ENCODE measurements at regions not wholly inside any gene's neighbourhood (a gene's known extent, or its start where the extent isn't known, plus 50 kb on each side); places are given as distances from the start of the nearest gene placed in this dataset.

DNA sequence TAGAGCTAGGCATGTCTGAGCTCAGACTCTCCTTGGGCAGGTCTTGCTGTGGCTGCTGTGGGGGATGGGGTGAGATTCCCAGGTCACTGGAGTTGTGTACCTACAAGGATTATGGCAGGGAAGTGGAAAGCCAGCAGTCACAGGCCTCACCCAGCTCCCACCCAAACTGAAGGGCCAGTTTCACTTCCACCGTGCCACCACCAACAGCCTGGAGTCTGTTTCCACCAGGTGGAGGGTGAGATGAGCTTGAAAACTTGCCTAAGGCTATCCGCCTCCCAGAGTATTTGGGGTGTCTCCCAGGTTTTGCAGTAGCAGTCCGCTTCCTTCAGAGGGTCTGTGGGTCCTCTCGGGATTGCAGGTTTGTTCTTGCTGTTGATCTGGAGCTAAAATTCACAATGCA lies 327.7 kb downstream of the PTPRC start:
- H3K4me3 ChIP-seq (ENCODE audit: low read depth, low read length), result no peak overlapping the region
- TF ChIP-seq, protein P1, sequence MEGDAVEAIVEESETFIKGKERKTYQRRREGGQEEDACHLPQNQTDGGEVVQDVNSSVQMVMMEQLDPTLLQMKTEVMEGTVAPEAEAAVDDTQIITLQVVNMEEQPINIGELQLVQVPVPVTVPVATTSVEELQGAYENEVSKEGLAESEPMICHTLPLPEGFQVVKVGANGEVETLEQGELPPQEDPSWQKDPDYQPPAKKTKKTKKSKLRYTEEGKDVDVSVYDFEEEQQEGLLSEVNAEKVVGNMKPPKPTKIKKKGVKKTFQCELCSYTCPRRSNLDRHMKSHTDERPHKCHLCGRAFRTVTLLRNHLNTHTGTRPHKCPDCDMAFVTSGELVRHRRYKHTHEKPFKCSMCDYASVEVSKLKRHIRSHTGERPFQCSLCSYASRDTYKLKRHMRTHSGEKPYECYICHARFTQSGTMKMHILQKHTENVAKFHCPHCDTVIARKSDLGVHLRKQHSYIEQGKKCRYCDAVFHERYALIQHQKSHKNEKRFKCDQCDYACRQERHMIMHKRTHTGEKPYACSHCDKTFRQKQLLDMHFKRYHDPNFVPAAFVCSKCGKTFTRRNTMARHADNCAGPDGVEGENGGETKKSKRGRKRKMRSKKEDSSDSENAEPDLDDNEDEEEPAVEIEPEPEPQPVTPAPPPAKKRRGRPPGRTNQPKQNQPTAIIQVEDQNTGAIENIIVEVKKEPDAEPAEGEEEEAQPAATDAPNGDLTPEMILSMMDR (IDR thresholded peaks at IDR 0.05; ENCODE audit: low read depth, low read length), result no peak

DNA sequence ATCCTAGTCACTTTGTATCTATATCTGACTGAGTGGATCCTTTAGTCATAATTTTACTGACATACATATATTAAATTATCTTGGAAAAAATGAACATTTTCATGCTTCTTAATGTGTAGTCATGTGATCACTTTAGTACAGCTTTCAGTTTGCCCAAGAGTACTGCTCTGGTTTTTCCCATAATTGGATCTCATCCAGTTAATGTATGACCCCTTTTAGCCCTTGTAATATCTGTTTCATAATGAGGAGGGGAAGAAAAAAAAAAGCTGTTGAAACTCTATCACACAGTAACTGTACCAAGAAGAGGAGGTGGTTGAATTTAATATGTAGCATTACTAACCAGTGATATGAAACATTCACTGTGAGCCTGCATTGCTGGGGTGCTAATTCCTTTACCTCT lies 328.7 kb downstream of the PTPRC start:
- TF ChIP-seq, protein P1 (IDR thresholded peaks at IDR 0.05; ENCODE audit: low read depth, low read length), result no peak
- H3K4me3 ChIP-seq (ENCODE audit: low read depth, low read length), result no peak overlapping the region

DNA sequence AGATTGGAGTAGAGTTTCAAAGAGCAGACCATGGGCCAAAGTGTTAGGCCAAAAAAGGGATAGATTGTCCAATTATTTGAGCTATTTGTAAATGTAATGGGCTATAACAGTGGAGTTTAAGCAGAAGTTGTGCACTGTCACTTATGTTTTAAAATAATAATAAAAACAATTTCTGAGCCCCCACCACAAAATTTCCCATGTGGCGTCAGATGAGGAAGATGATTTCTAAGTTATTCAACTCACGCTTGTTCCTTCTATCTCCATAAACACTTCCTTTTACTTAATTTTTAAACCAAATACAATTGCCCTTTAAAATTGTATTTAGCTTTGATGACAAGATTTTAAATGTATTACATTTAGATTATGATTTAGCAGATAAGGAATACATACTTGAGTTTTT lies 330.0 kb downstream of the PTPRC start:
- H3K4me3 ChIP-seq (ENCODE audit: low read depth, low read length), result no peak overlapping the region
- TF ChIP-seq, protein P1 (IDR thresholded peaks at IDR 0.05; ENCODE audit: low read depth, low read length), result no peak

DNA sequence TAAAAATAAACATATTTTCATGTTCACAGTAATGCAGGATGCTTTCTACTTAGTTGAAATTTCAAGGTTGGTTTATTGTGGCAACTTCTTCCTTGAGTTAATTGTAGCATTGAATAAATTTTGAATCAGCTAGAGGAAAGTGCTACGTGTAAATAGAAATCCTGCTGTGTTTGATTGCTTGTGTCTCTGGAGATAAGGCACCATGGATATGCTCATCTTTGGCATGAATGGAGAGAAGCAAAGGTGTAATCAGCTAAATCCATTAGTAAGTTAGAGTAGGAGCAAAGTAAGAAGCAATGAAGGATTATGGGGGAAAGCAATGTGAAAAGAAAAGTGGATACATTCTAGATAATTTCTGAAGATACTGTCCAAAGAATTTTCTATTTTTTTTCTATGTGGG lies 331.1 kb downstream of the PTPRC start:
- TF ChIP-seq, protein P1 (IDR thresholded peaks at IDR 0.05; ENCODE audit: low read depth, low read length), result no peak
- no peak overlapping the region for H3K4me3 ChIP-seq (ENCODE audit: low read depth, low read length)

DNA sequence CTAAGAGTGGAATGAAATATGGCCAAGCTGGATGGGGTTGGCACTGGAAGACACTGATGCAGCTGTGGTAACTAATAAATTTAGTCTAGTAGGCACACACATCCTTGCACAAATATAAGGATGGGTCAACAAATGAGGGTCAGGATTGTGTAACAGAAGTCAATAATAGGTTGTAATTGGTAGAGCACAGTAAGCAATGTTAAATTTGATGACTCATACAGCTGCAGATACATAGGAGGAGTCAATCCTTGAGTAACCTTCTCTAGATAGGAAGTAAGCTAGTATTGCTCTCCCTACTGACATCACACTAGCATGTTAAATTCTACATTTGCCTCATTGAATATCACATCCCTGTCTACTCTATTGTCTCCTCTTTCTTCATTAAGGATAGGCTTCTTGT lies 332.1 kb downstream of the PTPRC start:
- TF ChIP-seq, protein P1 (IDR thresholded peaks at IDR 0.05; ENCODE audit: low read depth, low read length), result no peak
- no peak overlapping the region for H3K4me3 ChIP-seq (ENCODE audit: low read depth, low read length)

DNA sequence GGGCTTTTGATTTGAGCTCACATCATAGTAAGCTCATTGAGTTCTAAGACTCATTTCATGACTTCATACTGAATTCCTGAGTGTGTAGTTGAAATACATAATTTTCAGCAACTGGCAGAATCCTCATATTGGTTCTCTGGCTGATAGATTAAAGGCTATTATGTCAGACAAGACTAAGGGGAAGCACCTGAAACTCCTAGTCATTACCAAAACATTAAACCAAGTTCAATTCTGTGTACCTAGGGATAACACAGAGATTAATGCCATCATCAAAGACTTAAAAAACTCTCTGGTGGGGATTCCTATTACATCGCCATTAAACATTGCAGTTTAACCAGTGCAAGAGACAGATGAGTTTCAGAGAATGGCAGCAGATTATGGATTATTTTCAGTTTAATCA lies 339.1 kb downstream of the PTPRC start:
- TF ChIP-seq, protein P1 (IDR thresholded peaks at IDR 0.05; ENCODE audit: low read depth, low read length), result no peak
- no peak overlapping the region for H3K4me3 ChIP-seq (ENCODE audit: low read depth, low read length)

DNA sequence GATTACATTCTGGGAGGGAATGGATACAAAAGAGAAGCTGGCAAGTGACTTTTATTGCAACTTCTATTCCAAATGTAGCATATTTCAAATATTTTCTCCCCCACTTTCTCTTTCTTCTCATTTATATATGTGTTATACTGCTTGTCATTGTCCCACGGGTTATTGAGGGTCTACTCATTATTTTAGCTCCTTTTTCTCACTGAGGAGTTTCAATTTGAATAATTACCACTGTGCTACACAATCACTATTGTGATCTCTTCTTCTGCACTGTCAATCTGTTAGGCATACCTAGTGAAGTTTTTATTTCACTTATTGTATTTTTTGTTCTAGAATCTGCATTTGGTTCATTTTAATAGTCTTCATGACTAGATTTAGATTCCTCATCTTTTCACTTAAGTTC lies 339.7 kb downstream of the PTPRC start:
- TF ChIP-seq, protein P1 (IDR thresholded peaks at IDR 0.05; ENCODE audit: low read depth, low read length), result no peak

More for the DNA sequence above, 339.7 kb downstream of the PTPRC start:
- H3K4me3 ChIP-seq (ENCODE audit: low read depth, low read length), result no peak overlapping the region
